Astrocyte (in vitro differentiated cells and primary cell): ENCODE measurements at regions not wholly inside any gene's neighbourhood (a gene's known extent, or its start where the extent isn't known, plus 50 kb on each side); places are given as distances from the start of the nearest gene placed in this dataset.

Experiments used
- CTCF ChIP-seq: IDR thresholded peaks from 2 replicates; pipeline ENCODE4 v1.5.1; 2011; ENCODE audit warnings: low read depth, mild to moderate bottlenecking, inconsistent platforms, low read length, moderate library complexity; ENCODE audit not compliant: insufficient read depth
- EZH2 ChIP-seq: IDR thresholded peaks from 2 replicates; pipeline ENCODE4 v1.6.1; 2012; ENCODE audit warnings: mild to moderate bottlenecking, low read length, inconsistent platforms; ENCODE audit not compliant: insufficient read depth

- TF ChIP-seq CTCF (no peak), EZH2 (no peak)
These were observed 313.3 kb upstream of the XYLT1 start for GRCh38 chr16:17784073-17784472.
